Vagina (tissue), 2 donors: ENCODE measurements at regions not wholly inside any gene's neighbourhood (a gene's known extent, or its start where the extent isn't known, plus 50 kb on each side); places are given as distances from the start of the nearest gene placed in this dataset.

ENCODE experiments used
- DNase-seq, 2 donors: peaks; one replicate each; pipeline ENCODE4 v3.0.0-alpha.2; 2017; ENCODE audit errors: extremely low spot score in 2 of 2
- H3K27ac ChIP-seq: fragments of 200-600 bp; sonication (generic); one replicate; pipeline ENCODE4 v1.5.1; 2019
- H3K27me3 ChIP-seq: fragments of 200-600 bp; sonication (generic); one replicate; pipeline ENCODE4 v1.5.1; 2019
- H3K36me3 ChIP-seq, 2 donors: fragments of 200-600 bp; sonication (generic); one replicate each; pipeline ENCODE4 v1.5.1; 2017 to 2019
- H3K4me1 ChIP-seq: fragments of 200-600 bp; sonication (generic); one replicate; pipeline ENCODE4 v1.5.1; 2019
- H3K4me3 ChIP-seq, 2 donors: fragments of 200-600 bp; sonication (generic); 1 replicate in 1 of 2; 2 replicates in 1 of 2; pipeline ENCODE4 v1.5.1; 2016 to 2019
- H3K9me3 ChIP-seq: fragments of 200-600 bp; sonication (generic); one replicate; pipeline ENCODE4 v1.5.1; 2019
- CTCF ChIP-seq, 3 experiments: fragments of 450-650 bp in 2 of 3; fragments of 200-600 bp in 1 of 3; sonication (generic) in 1 of 3; IDR thresholded peaks; one replicate each; pipeline ENCODE4 v1.5.1; 2017 to 2019; ENCODE audit warnings: antibody characterized with exemption in 3 of 3, mild to moderate bottlenecking in 2 of 3, moderate library complexity in 2 of 3
- POLR2A ChIP-seq, 2 donors: fragments of 450-650 bp; IDR thresholded peaks; one replicate each; pipeline ENCODE4 v1.6.1; 2017; ENCODE audit warnings: antibody characterized with exemption in 2 of 2, mild to moderate bottlenecking in 2 of 2, moderate library complexity in 2 of 2
- POLR2AphosphoS5 ChIP-seq, 2 donors: sonication (generic); formaldehyde crosslinking; IDR thresholded peaks; one replicate each; pipeline ENCODE4 v1.9.0; 2017; ENCODE audit warnings: antibody characterized with exemption in 2 of 2, mild to moderate bottlenecking in 2 of 2, low read depth in 1 of 2; ENCODE audit not compliant: insufficient read depth in 1 of 2
- intact Hi-C: fragments of 100-400 bp; cut with DNase I; formaldehyde crosslinking; loops from one replicate; pipeline ENCODE4 v1.15.1; 2023

GRCh38 chr20:10951216-10951615 lies 277.4 kb upstream of the JAG1 start:
- Histone ChIP-seq H3K4me3 (no peak overlapping the region), H3K4me1 (peaks cover 7% of the 10 kb centered on the region), H3K27ac (no peak overlapping the region), H3K9me3 (no peaks in the 10 kb centered on the region), H3K36me3 (no peaks in the 10 kb centered on the region), H3K27me3 (no peaks in the 10 kb centered on the region)
- no peak for DNase-seq
- TF ChIP-seq CTCF (IDR thresholded peaks at IDR 0.05) (no peak), POLR2A (IDR thresholded peaks at IDR 0.05) (no peak), POLR2AphosphoS5 (IDR thresholded peaks at IDR 0.05; ENCODE audit: insufficient read depth in 1 of 2, low read depth in 1 of 2) (no peak)
- intact Hi-C loops = no loop called here

- no peak overlapping the region for H3K27ac ChIP-seq
These were observed 278.1 kb upstream of the JAG1 start for GRCh38 chr20:10951904-10952303.

GRCh38 chr20:10953437-10953836 lies 279.6 kb upstream of the JAG1 start:
- Histone ChIP-seq H3K27ac (no peak overlapping the region), H3K9me3 (no peaks in the 10 kb centered on the region), H3K27me3 (no peaks in the 10 kb centered on the region), H3K4me1 (peaks cover 7% of the 10 kb centered on the region), H3K4me3 (no peak overlapping the region), H3K36me3 (no peaks in the 10 kb centered on the region)
- TF ChIP-seq CTCF (IDR thresholded peaks at IDR 0.05) (no peak), POLR2A (IDR thresholded peaks at IDR 0.05) (no peak), POLR2AphosphoS5 (IDR thresholded peaks at IDR 0.05; ENCODE audit: insufficient read depth in 1 of 2, low read depth in 1 of 2) (no peak)
- no peak for DNase-seq
- intact Hi-C loops = no loop called here

More at GRCh38 chr20:10951904-10952303, 278.1 kb upstream of the JAG1 start:
- H3K36me3 ChIP-seq = no peaks in the 10 kb centered on the region
- H3K4me1 ChIP-seq = peaks cover 7% of the 10 kb centered on the region
- H3K9me3 ChIP-seq = no peaks in the 10 kb centered on the region
- DNase-seq = no peak
- TF ChIP-seq POLR2A (IDR thresholded peaks at IDR 0.05) = no peak
- intact Hi-C loops = no loop called here
- no peaks in the 10 kb centered on the region for H3K27me3 ChIP-seq
- no peak overlapping the region for H3K4me3 ChIP-seq

- no peak for TF ChIP-seq POLR2A (IDR thresholded peaks at IDR 0.05)
- TF ChIP-seq POLR2AphosphoS5 (IDR thresholded peaks at IDR 0.05; ENCODE audit: insufficient read depth in 1 of 2, low read depth in 1 of 2) = peak in 1 of 2 donors; percentile 63
- no peak for DNase-seq
- Histone ChIP-seq H3K4me1 (peaks cover 7% of the 10 kb centered on the region), H3K4me3 (no peak overlapping the region), H3K27ac (no peak overlapping the region), H3K9me3 (no peaks in the 10 kb centered on the region), H3K36me3 (no peaks in the 10 kb centered on the region), H3K27me3 (no peaks in the 10 kb centered on the region)
- intact Hi-C loops = no loop called here
These were observed 280.5 kb upstream of the JAG1 start for GRCh38 chr20:10954137-10954840.

- Histone ChIP-seq H3K27me3 (no peaks in the 10 kb centered on the region), H3K4me1 (peaks cover 7% of the 10 kb centered on the region), H3K36me3 (no peaks in the 10 kb centered on the region), H3K27ac (no peak overlapping the region), H3K9me3 (no peaks in the 10 kb centered on the region), H3K4me3 (no peak overlapping the region)
- no peak for DNase-seq
- intact Hi-C loops = no loop called here
- no peak for TF ChIP-seq POLR2AphosphoS5 (IDR thresholded peaks at IDR 0.05; ENCODE audit: insufficient read depth in 1 of 2, low read depth in 1 of 2)
- no peak for TF ChIP-seq CTCF (IDR thresholded peaks at IDR 0.05)
- TF ChIP-seq POLR2A (IDR thresholded peaks at IDR 0.05) = no peak
These were observed 281.2 kb upstream of the JAG1 start for GRCh38 chr20:10954908-10955580.

GRCh38 chr20:10958279-10958678 lies 284.5 kb upstream of the JAG1 start:
- no peak for TF ChIP-seq CTCF (IDR thresholded peaks at IDR 0.05)
- no peak for TF ChIP-seq POLR2A (IDR thresholded peaks at IDR 0.05)
- TF ChIP-seq POLR2AphosphoS5 (IDR thresholded peaks at IDR 0.05; ENCODE audit: insufficient read depth in 1 of 2, low read depth in 1 of 2) = no peak
- intact Hi-C loops = no loop called here
- Histone ChIP-seq H3K36me3 (no peaks in the 10 kb centered on the region), H3K4me1 (peaks cover 7% of the 10 kb centered on the region), H3K4me3 (no peak overlapping the region), H3K27me3 (no peaks in the 10 kb centered on the region), H3K27ac (no peak overlapping the region), H3K9me3 (no peaks in the 10 kb centered on the region)
- DNase-seq = no peak
